ENCODE measurements at regions not wholly inside any gene's neighbourhood (a gene's known extent, or its start where the extent isn't known, plus 50 kb on each side); places are given as distances from the start of the nearest gene placed in this dataset.

- no peak for TF ChIP-seq POLR2A (IDR thresholded peaks at IDR 0.05)
- no peak for TF ChIP-seq CTCF (IDR thresholded peaks at IDR 0.05)
Measured at GRCh38 chr20:61048302-61048701, 203.8 kb upstream of the CDH4 start.

Data from uterus (tissue), 2 donors.